Middle frontal gyrus (tissue), 1 donor: ENCODE measurements at regions not wholly inside any gene's neighbourhood (a gene's known extent, or its start where the extent isn't known, plus 50 kb on each side); places are given as distances from the start of the nearest gene placed in this dataset.

ENCODE experiments used
- DNase-seq: peaks from one replicate; pipeline ENCODE4 v3.0.0-alpha.2; 2015; ENCODE audit warnings: low spot score; ENCODE audit errors: extremely low spot score

- DNase-seq, result no peak
Observed at GRCh38 chr11:113554526-113554925, 79.3 kb upstream of the DRD2 start.

DNA sequence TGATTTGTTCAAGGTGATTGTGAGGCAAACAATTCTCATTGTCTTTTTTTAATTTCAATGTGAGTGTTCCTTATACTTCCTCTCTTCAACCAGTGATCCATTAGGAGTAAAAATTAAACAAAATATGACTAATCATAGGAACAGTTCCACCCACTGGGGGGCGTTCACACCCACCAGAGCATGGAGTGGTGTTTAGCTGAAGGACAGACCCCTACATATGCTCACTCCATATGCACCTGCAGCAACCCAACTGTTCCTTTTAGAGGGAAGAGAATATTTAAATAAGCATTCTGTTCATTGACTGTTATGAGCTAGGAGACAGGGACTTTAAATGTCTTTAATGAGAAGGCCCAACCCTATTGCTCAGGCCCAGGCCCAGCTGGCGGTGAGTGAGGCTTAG is 78.7 kb upstream of the DRD2 start:
- DNase-seq, result no peak

DNA sequence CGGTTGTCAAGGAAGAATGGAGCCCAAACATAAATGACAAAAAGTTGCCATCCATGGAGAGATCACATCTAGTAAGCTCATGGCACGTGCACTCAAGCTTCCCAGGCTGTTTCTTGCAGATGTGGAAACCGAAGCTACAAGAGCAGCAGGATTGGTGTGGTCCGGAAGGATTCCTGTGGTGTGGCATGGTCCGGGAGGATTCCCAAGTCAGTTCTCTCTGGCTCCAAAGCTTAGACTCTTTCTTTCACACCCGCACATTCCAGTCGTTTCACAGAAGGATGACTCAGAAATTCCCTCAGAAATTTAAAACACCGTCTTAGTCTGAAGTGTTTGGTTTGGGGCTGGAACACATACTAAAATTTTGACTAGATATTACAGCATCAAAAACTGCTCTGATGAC is 78.0 kb upstream of the DRD2 start:
- DNase-seq, result peak; percentile 19

GRCh38 chr11:113552271-113552670 is 77.1 kb upstream of the DRD2 start:
- DNase-seq, result no peak

DNA sequence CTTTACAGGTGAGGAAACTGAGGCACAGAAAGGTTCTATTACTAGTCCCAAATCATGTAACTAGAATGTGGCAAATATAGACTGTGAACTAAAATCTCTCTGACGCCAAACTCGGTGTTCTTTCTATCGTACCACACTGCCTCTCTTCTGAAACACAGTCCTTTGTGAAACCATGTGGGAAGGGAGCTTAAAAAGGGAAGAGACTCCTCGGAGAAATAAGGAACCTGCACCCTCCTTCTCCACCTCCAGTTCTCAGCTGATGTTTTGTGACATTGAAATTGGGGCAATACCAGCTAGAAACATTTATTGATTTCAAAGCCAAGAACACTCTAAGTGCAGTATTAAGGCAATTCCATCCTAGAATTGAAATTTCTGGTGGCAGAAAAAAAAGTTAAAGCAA is 76.4 kb upstream of the DRD2 start:
- no peak for DNase-seq

DNA sequence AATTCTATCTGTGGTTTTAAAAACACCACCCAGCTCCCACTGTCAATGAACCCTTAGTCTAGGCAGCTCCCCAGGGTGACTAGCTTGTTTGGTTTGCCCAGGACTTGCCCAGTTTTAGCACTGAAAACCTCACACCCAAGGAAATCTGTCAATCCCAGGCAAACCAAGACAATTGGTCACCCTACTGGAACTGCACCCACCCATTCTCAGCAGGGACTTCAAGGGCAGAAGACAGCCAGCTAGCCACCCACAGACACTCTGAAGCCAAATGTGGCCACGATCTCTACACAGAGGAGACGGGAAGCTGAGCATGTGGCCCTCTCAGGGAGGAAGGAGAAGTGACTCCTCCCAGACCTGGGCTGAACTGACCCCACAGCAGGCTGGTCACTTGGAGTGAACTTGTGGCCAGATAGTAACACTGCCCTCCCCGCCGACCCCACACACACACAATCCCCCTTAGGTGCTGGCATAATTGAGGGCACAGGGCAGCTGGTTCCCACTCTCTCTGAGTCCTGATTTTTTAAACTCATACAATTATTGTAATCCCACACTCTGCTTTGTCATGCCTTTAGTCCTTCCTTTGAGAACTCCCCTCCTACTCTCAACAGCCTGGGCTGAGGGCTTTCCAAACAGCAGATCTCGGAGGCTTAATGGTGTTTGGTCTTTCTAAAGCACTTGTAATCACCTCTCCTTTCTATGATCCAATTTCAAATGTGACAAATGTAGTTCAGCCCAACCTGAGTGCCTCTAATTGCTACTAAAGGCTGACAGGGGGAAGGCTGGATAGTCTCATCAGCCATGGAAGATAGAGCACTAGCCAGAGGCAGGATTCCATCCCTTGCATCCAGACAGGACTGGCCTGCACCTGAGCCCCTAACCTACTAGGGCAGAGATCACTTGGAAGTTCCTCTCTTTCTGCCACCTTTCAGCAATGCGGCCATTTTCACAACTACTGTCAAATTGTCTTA is 74.7 kb upstream of the DRD2 start:
- DNase-seq, result no peak

- no peak for DNase-seq
Observed at GRCh38 chr11:113549061-113549460, 73.9 kb upstream of the DRD2 start.

- DNase-seq, result no peak
Observed at GRCh38 chr11:113547739-113548138, 72.5 kb upstream of the DRD2 start.

- no peak for DNase-seq
Observed at GRCh38 chr11:113546757-113547507, 71.7 kb upstream of the DRD2 start.

DNA sequence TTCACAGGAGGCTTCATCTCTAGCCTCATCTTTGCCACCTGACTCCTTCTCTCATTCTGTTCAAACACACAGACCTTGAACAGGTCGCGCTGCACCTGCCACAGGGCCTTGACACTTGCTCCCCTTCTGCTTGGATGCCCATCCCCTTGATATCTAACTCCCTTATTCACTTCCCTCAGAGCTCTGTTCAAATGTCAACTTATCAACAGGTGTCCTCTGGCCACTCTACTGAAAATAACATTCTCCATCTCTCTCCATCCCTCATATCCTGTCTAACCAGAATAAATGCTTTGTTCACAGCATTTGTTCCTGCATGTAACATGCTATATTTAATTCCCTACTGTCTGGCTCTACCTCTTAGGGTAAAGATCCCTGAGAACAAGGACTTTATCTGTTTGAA is 67.2 kb upstream of the DRD2 start:
- no peak for DNase-seq

DNA sequence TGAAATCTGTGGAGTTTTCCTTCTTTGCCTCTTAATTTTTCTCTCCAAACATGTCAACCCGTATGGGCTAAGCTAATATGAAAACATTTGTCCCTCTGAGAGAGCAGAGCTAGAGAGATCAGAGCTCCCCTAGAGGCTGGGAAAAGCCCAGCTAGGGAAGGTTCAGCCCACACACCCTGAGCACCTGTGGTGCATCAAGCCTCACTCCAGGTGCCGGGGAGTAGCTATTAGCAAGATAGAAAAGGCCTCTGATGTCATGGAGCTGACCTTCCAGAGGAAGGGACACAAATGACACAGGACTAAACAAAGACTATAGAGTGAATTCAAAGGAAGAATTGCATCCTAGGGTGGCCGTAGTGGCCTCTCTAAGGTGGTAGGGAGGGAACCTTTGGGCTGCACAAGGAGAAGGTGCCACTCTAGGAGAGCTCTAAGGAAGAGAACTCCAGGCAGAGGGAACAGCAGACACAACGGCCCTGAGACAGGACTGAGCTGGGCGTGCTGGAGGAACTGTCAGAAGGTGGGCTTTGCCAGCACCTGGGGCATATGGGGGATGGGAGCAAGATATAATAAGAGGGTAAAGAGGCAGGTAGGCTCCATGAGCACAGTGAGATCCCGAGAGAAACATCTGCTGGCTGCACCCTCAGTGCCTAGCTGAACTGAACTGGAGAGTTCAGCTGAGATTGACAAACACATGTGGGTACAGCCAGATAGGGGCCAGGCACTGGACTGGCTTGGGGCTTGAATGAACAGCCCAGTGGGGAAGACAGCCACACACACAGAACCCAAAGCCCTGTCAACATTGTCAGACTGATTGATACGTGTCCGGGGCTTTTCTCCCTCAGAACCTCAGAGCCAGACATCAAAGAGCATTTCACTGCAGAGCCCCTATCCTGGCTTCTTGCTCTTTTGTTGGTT is 65.5 kb upstream of the DRD2 start:
- no peak for DNase-seq

DNA sequence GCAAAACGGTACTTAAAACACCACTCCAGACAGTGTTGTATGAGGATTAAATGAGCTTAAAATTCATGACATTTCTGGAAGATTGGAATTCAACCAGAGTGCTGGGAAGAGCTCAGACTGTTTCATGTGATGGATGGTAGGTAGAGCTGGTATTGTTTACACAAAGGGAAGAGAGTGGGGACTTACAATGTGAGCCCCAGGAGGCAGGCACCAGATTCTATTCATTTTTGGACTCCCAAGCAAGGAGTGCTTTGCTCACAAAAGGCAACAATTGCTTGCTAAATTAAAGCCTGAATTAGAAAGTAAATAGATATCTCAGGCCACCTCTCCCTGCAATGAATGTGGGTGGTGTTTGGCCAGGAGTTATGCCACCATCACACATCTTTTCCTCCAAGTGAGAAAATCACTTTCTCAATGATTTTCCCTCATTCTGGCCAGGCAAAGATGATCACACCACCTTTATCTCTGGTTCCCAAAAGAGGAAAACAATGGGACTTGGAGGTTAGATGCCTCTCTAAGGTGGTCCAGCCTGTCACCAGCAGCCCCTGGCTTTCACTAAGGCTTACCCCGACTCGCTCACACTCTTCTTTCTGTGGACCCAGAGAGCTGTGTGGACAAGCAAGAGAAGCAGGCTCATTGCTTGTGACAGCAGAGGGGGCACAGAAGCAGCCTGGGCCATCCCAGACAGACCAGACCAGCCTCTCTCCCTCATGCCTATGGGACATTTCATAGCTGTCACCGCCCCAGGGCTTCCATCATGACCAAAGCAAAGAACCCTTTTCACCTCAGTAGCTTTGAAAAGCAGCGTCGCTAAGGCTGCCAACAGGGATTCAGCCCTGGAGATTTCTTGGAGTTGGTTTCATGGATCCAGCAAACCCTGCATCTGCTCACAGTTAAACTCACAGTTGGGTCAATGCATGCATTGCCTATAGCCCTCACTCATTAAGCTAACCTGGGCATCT is 63.5 kb upstream of the DRD2 start:
- DNase-seq, result no peak

- no peak for DNase-seq
Observed at GRCh38 chr11:113534625-113535024, 59.4 kb upstream of the DRD2 start.

- no peak for DNase-seq
Observed at GRCh38 chr11:113533425-113533698, 58.2 kb upstream of the DRD2 start.

- DNase-seq, result peak; percentile 61
Observed at GRCh38 chr11:113532697-113533424, 57.7 kb upstream of the DRD2 start.

GRCh38 chr11:113531575-113532451 is 56.6 kb upstream of the DRD2 start:
- no peak for DNase-seq

DNA sequence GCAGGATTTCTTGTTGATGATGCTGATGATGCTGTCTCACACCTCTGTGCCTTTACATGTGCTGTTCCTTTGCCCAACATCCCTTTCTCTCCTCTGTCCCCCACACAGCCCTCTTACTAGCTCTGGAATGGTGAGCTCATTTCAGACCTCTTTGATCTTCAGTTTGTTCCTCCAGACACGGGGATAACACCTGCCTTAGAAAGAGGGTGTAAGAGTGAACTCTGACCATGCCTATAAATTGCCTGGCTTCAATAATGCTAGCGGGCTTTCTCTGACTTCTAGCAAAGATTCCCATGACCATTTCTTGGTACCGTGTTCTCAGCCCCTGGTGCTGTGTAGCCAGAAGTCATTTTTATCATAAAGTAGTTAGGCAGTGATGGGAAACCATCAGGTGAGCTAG is 55.9 kb upstream of the DRD2 start:
- DNase-seq, result no peak

GRCh38 chr11:113529606-113530005 is 54.4 kb upstream of the DRD2 start:
- no peak for DNase-seq

DNA sequence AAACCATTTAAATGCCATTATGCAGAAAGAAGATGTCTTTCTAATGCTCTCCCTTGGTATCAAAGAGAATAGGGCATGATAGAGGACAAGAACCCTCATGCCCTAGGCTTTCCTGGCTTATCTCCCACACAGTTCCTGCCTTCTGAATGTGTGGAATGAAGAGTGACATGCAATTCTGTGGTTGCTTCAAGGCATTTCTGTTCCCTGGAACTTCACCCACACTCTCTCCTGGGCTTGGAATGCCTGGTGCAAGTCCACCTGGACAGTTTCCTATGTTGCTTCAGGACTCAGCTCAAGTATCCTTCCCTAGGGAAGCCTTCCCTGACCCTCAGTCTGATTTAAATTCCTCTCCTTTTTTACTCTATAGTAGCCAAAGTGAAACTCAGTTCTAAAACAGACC is 53.8 kb upstream of the DRD2 start:
- no peak for DNase-seq
